ENCODE measurements at regions not wholly inside any gene's neighbourhood (a gene's known extent, or its start where the extent isn't known, plus 50 kb on each side); places are given as distances from the start of the nearest gene placed in this dataset.

DNA sequence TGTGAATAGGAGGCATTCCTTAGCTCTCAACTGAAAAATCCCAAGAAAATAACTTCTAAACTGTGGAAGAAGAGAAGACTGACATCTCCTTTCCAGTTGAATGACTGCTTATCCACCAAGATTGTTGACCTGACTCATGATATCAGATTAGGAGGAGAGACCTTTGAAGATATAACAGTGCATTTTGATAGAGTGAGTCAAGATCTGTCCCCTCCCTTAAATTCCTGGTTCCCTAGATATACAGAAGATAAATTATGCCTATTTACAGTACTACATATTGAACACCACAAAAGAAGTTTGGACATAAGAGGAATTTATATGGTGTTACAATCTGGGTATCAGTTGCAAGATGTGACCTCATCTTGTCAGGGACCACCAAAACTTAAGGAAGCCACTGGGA, 285.3 kb upstream of the ZSWIM2 start:
- no peak overlapping the region for H3K4me2 ChIP-seq (ENCODE audit: insufficient read depth, insufficient read length, low read length)
- no peak overlapping the region for H2BK5ac ChIP-seq (ENCODE audit: insufficient read length, low read length)
- no peak overlapping the region for H2BK20ac ChIP-seq (ENCODE audit: low read depth, low read length, poor library complexity, severe bottlenecking)
- no peak overlapping the region for H3K4ac ChIP-seq (ENCODE audit: low read depth, low read length)
- H2BK120ac ChIP-seq (ENCODE audit: low read depth, low read length, poor library complexity, severe bottlenecking): no peak overlapping the region
- H3K14ac ChIP-seq (ENCODE audit: insufficient read depth, low read length): no peak overlapping the region
- no peak overlapping the region for H4K91ac ChIP-seq (ENCODE audit: insufficient read length, low read depth, low read length)
- no peak for DNase-seq
- no peaks in the 10 kb centered on the region for H3K79me2 ChIP-seq (ENCODE audit: insufficient read depth, low read length)
- no peaks in the 10 kb centered on the region for H3K4me1 ChIP-seq (ENCODE audit: insufficient read depth, low read length)
- no peaks in the 10 kb centered on the region for H3K27me3 ChIP-seq (ENCODE audit: insufficient read depth, low read length)
- H3K56ac ChIP-seq (ENCODE audit: insufficient read length, low read depth, low read length): no peak overlapping the region
- no peaks in the 10 kb centered on the region for H3K23me2 ChIP-seq (ENCODE audit: insufficient read length, low read depth, low read length, poor library complexity, severe bottlenecking)
- Mint-ChIP-seq H3K9me3 (no peaks in the 10 kb centered on the region), H3K36me3 (ENCODE audit: insufficient read depth in 1 of 3, low read depth in 3 of 3) (no peaks in the 10 kb centered on the region), H3K27ac (no peak overlapping the region), H3K4me1 (no peaks in the 10 kb centered on the region), H3K27me3 (ENCODE audit: low read depth) (no peaks in the 10 kb centered on the region), H3K4me3 (no peak overlapping the region)
- no peaks in the 10 kb centered on the region for H4K20me1 ChIP-seq (ENCODE audit: control insufficient read depth, insufficient read depth, insufficient read length)
- H3K27ac ChIP-seq (ENCODE audit: insufficient read length, low read depth, low read length): no peak overlapping the region
- H2AK5ac ChIP-seq (ENCODE audit: insufficient read length, low read length): no peak overlapping the region
- H3K18ac ChIP-seq (ENCODE audit: insufficient read length, low read depth, low read length): no peak overlapping the region
- H2BK12ac ChIP-seq (ENCODE audit: insufficient read length, low read depth, low read length): no peak overlapping the region
- no peak overlapping the region for H2AFZ ChIP-seq (ENCODE audit: low read length)
- no peaks in the 10 kb centered on the region for H3K9me3 ChIP-seq (ENCODE audit: control insufficient read depth, low read depth, low read length)
- H3K9ac ChIP-seq (ENCODE audit: extremely low read depth, insufficient read length, low read length): no peak overlapping the region
- no peak overlapping the region for H4K5ac ChIP-seq (ENCODE audit: insufficient read length, low read depth, low read length)
- H4K8ac ChIP-seq (replicated peaks; ENCODE audit: insufficient read length, low read depth, low read length): no peak overlapping the region
- no peak overlapping the region for H3T11ph ChIP-seq (ENCODE audit: low read length)
- H2BK15ac ChIP-seq (ENCODE audit: low read depth, low read length): no peak overlapping the region
- TF ChIP-seq, protein P1, sequence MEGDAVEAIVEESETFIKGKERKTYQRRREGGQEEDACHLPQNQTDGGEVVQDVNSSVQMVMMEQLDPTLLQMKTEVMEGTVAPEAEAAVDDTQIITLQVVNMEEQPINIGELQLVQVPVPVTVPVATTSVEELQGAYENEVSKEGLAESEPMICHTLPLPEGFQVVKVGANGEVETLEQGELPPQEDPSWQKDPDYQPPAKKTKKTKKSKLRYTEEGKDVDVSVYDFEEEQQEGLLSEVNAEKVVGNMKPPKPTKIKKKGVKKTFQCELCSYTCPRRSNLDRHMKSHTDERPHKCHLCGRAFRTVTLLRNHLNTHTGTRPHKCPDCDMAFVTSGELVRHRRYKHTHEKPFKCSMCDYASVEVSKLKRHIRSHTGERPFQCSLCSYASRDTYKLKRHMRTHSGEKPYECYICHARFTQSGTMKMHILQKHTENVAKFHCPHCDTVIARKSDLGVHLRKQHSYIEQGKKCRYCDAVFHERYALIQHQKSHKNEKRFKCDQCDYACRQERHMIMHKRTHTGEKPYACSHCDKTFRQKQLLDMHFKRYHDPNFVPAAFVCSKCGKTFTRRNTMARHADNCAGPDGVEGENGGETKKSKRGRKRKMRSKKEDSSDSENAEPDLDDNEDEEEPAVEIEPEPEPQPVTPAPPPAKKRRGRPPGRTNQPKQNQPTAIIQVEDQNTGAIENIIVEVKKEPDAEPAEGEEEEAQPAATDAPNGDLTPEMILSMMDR (conservative IDR thresholded peaks at IDR 0.05): no peak
- no peaks in the 10 kb centered on the region for H3K79me1 ChIP-seq (ENCODE audit: insufficient read depth, low read depth, low read length, poor library complexity, severe bottlenecking)
- H3K23ac ChIP-seq (ENCODE audit: insufficient read length, low read depth, low read length): no peak overlapping the region
